HEK293 (cell line): ENCODE measurements at regions not wholly inside any gene's neighbourhood (a gene's known extent, or its start where the extent isn't known, plus 50 kb on each side); places are given as distances from the start of the nearest gene placed in this dataset.

Experiments
- CTCF ChIA-PET: fragments of 350-600 bp; formaldehyde crosslinking; extraction: SDS; loops from one replicate; lab custom pipeline; 2021; ENCODE audit warnings: antibody characterized with exemption; lab: Yijun Ruan, JAX
- POLR2A ChIA-PET: fragments of 300-600 bp; formaldehyde crosslinking; extraction: SDS; loops from one replicate; lab custom pipeline; 2020; ENCODE audit warnings: antibody characterized with exemption, inconsistent platforms; lab: Yijun Ruan, JAX
- H3K27ac ChIP-seq: fragments of 200-500 bp; sonication (Bioruptor generic); 2 replicates; pipeline ENCODE4 v1.5.1; 2014; ENCODE audit warnings: low read depth, low read length, control low read depth, inconsistent platforms; ENCODE audit errors: extremely low read depth
- H3K36me3 ChIP-seq, 2 experiments: fragments of 200-500 bp in 1 of 2; sonication (Bioruptor generic) in 1 of 2; 1 replicate in 1 of 2; 2 replicates in 1 of 2; pipeline ENCODE4 v1.5.1; 2014 to 2017; ENCODE audit warnings: inconsistent platforms in 2 of 2, low read length in 2 of 2; ENCODE audit not compliant: control insufficient read depth in 2 of 2, insufficient read depth in 1 of 2
- H3K4me1 ChIP-seq: fragments of 200-500 bp; sonication (Bioruptor generic); 2 replicates; pipeline ENCODE4 v1.5.1; 2014; ENCODE audit warnings: mild to moderate bottlenecking, low read length, inconsistent platforms; ENCODE audit not compliant: control insufficient read depth, insufficient read depth
- H3K4me3 ChIP-seq: 2 replicates; pipeline ENCODE4 v1.5.1; 2011; ENCODE audit warnings: low read depth, mild to moderate bottlenecking, control low read depth, low read length, moderate library complexity
- H3K9me3 ChIP-seq: fragments of 200-500 bp; sonication (Bioruptor generic); 2 replicates; pipeline ENCODE4 v1.5.1; 2014; ENCODE audit warnings: low read depth, low read length, inconsistent platforms; ENCODE audit not compliant: control insufficient read depth, insufficient read depth
- GFI1B ChIP-seq: fragments of 450-650 bp; formaldehyde crosslinking; IDR thresholded peaks from 2 replicates; pipeline ENCODE4 v1.5.1; 2016; ENCODE audit warnings: missing biosample characterization, missing genetic modification characterization
- GLIS2 ChIP-seq: fragments of 450-650 bp; formaldehyde crosslinking; IDR thresholded peaks from 2 replicates; pipeline ENCODE4 v1.5.1; 2016; ENCODE audit warnings: missing biosample characterization, missing genetic modification characterization
- HOXA7 ChIP-seq: sonication (generic); formaldehyde crosslinking; IDR thresholded peaks from 2 replicates; pipeline ENCODE4 v1.8.1; 2022; ENCODE audit warnings: missing genetic modification reagents, borderline replicate concordance
- PRDM1 ChIP-seq: fragments of 450-650 bp; formaldehyde crosslinking; IDR thresholded peaks from 2 replicates; pipeline ENCODE4; 2016; ENCODE audit warnings: missing biosample characterization, missing genetic modification characterization
- TCF7L2 ChIP-seq: IDR thresholded peaks from 2 replicates; pipeline ENCODE4 v1.6.1; 2011; ENCODE audit warnings: low read depth, mild to moderate bottlenecking, inconsistent platforms, low read length, moderate library complexity, borderline replicate concordance
- ZFHX2 ChIP-seq: fragments of 450-650 bp; formaldehyde crosslinking; conservative IDR thresholded peaks from 2 replicates; pipeline ENCODE4 v1.5.1; 2016; ENCODE audit warnings: missing biosample characterization, missing genetic modification characterization
- ZNF112 ChIP-seq: fragments of 450-650 bp; formaldehyde crosslinking; IDR thresholded peaks from 2 replicates; pipeline ENCODE4 v1.5.0; 2017; ENCODE audit warnings: missing biosample characterization, missing genetic modification characterization
- ZNF121 ChIP-seq: fragments of 450-650 bp; formaldehyde crosslinking; IDR thresholded peaks from 2 replicates; pipeline ENCODE4 v1.5.1; 2016; ENCODE audit warnings: missing biosample characterization, missing genetic modification characterization
- ZNF223 ChIP-seq: fragments of 450-650 bp; formaldehyde crosslinking; IDR thresholded peaks from 2 replicates; pipeline ENCODE4 v1.5.1; 2016; ENCODE audit warnings: missing biosample characterization, missing genetic modification characterization
- ZNF24 ChIP-seq: fragments of 450-650 bp; formaldehyde crosslinking; IDR thresholded peaks from 2 replicates; pipeline ENCODE4 v1.5.1; 2016; ENCODE audit warnings: missing biosample characterization, missing genetic modification characterization
- ZNF324 ChIP-seq: fragments of 450-650 bp; formaldehyde crosslinking; IDR thresholded peaks from 2 replicates; pipeline ENCODE4 v1.5.1; 2016; ENCODE audit warnings: missing biosample characterization, missing genetic modification characterization
- ZNF335 ChIP-seq: fragments of 450-650 bp; formaldehyde crosslinking; conservative IDR thresholded peaks from 2 replicates; pipeline ENCODE4 v1.5.1; 2016; ENCODE audit warnings: missing biosample characterization, missing genetic modification characterization
- ZNF518A ChIP-seq: fragments of 450-650 bp; formaldehyde crosslinking; conservative IDR thresholded peaks from 2 replicates; pipeline ENCODE4 v1.5.1; 2016; ENCODE audit warnings: low read depth, missing biosample characterization, missing genetic modification characterization
- ZNF544 ChIP-seq: fragments of 450-650 bp; formaldehyde crosslinking; IDR thresholded peaks from 2 replicates; pipeline ENCODE4 v1.5.0; 2017; ENCODE audit warnings: missing biosample characterization, missing genetic modification characterization
- ZNF555 ChIP-seq: fragments of 450-650 bp; formaldehyde crosslinking; conservative IDR thresholded peaks from 2 replicates; pipeline ENCODE4 v1.5.1; 2017; ENCODE audit warnings: missing biosample characterization, mild to moderate bottlenecking, missing genetic modification characterization, inconsistent platforms
- ZNF571 ChIP-seq: fragments of 450-650 bp; formaldehyde crosslinking; IDR thresholded peaks from 2 replicates; pipeline ENCODE4 v1.5.0; 2017; ENCODE audit warnings: missing biosample characterization, missing genetic modification characterization
- ZNF623 ChIP-seq: fragments of 450-650 bp; formaldehyde crosslinking; IDR thresholded peaks from 2 replicates; pipeline ENCODE4 v1.5.1; 2016; ENCODE audit warnings: missing biosample characterization, missing genetic modification characterization
- ZNF626 ChIP-seq: fragments of 450-650 bp; sonication (Bioruptor Pico); formaldehyde crosslinking; IDR thresholded peaks from 2 replicates; pipeline ENCODE4 v1.5.1; 2018; ENCODE audit warnings: missing biosample characterization, missing genetic modification characterization, inconsistent platforms
- ZNF707 ChIP-seq: fragments of 450-650 bp; formaldehyde crosslinking; IDR thresholded peaks from 2 replicates; pipeline ENCODE4 v1.5.1; 2016; ENCODE audit warnings: missing biosample characterization, missing genetic modification characterization
- ZNF837 ChIP-seq: fragments of 450-650 bp; formaldehyde crosslinking; IDR thresholded peaks from 2 replicates; pipeline ENCODE4 v1.5.1; 2016; ENCODE audit warnings: missing biosample characterization, missing genetic modification characterization
- TF ChIP-seq, protein P1 (sequence below): fragments of 450-650 bp; formaldehyde crosslinking; IDR thresholded peaks from 2 replicates; pipeline ENCODE4 v1.5.1; 2016; ENCODE audit warnings: missing biosample characterization, missing genetic modification characterization, borderline replicate concordance
- TF ChIP-seq, protein P2 (sequence below): fragments of 450-650 bp; IDR thresholded peaks from 2 replicates; pipeline ENCODE4 v1.5.1; 2018; ENCODE audit warnings: missing biosample characterization, missing genetic modification characterization
- TF ChIP-seq, protein P3 (sequence below): fragments of 450-650 bp; formaldehyde crosslinking; IDR thresholded peaks from 2 replicates; pipeline ENCODE4 v1.5.1; 2016; ENCODE audit warnings: missing biosample characterization, missing genetic modification characterization

GRCh38 chr1:106277786-106278185 lies 778.7 kb upstream of the PRMT6 start:
- no peaks in the 10 kb centered on the region for H3K9me3 ChIP-seq
- H3K27ac ChIP-seq: no peak overlapping the region
- ChIA-PET POLR2A (no interaction called here), CTCF (interaction anchor here (0.7 kb wide), 1 partner anchor 83 kb away, joined by 3 read pairs; no protein-coding TSS in a partner anchor)
- H3K4me1 ChIP-seq: no peaks in the 10 kb centered on the region
- TF ChIP-seq HOXA7 (CRISPR knock-in tag): no peak
- TF ChIP-seq, protein P1, sequence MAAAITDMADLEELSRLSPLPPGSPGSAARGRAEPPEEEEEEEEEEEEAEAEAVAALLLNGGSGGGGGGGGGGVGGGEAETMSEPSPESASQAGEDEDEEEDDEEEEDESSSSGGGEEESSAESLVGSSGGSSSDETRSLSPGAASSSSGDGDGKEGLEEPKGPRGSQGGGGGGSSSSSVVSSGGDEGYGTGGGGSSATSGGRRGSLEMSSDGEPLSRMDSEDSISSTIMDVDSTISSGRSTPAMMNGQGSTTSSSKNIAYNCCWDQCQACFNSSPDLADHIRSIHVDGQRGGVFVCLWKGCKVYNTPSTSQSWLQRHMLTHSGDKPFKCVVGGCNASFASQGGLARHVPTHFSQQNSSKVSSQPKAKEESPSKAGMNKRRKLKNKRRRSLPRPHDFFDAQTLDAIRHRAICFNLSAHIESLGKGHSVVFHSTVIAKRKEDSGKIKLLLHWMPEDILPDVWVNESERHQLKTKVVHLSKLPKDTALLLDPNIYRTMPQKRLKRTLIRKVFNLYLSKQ (tag by site-specific recombination): no peak
- no peaks in the 10 kb centered on the region for H3K36me3 ChIP-seq
- no peak overlapping the region for H3K4me3 ChIP-seq

DNA sequence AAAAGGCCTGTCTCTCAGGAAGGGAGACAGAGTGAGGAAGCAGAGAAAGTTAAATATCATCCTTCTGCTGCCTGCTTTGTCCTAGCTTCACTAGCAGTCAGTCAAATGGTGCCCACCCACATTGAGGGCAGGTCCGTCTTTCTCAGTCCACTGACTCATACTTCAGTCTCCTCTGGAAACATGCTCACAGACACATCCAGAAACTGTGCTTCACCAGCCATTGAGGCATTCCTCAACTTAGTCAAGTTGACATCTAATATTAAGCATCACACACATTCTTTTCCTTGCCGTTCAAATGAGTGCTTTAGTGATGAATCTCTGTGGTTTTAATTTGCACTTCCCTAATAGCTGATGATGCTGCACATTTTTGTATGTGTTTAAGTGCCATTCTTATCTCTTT lies 777.8 kb upstream of the PRMT6 start:
- Histone ChIP-seq H3K27ac (no peak overlapping the region), H3K36me3 (no peaks in the 10 kb centered on the region), H3K4me1 (no peaks in the 10 kb centered on the region), H3K9me3 (no peaks in the 10 kb centered on the region), H3K4me3 (no peak overlapping the region)
- no peak for TF ChIP-seq ZNF112 (tag by site-specific recombination)
- no peak for TF ChIP-seq GLIS2 (tag by site-specific recombination)
- TF ChIP-seq ZNF335 (tag by site-specific recombination): no peak
- no peak for TF ChIP-seq ZNF24 (tag by site-specific recombination)
- no peak for TF ChIP-seq ZNF837
- TF ChIP-seq ZNF544 (tag by site-specific recombination): no peak
- TF ChIP-seq ZNF518A: no peak
- TF ChIP-seq ZNF121 (tag by site-specific recombination): no peak
- TF ChIP-seq ZNF223 (tag by site-specific recombination): no peak
- POLR2A ChIA-PET: no interaction called here
- CTCF ChIA-PET: no interaction called here

GRCh38 chr1:106289265-106289928 lies 767.1 kb upstream of the PRMT6 start:
- no peaks in the 10 kb centered on the region for H3K4me1 ChIP-seq
- H3K36me3 ChIP-seq: no peaks in the 10 kb centered on the region
- H3K4me3 ChIP-seq: no peak overlapping the region
- no peak overlapping the region for H3K27ac ChIP-seq
- H3K9me3 ChIP-seq: no peaks in the 10 kb centered on the region
- ChIA-PET POLR2A (no interaction called here), CTCF (no interaction called here)
- TF ChIP-seq ZNF626 (tag by site-specific recombination) (no peak), ZNF555 (tag by site-specific recombination) (no peak), ZNF707 (tag by site-specific recombination) (no peak), ZNF324 (tag by site-specific recombination) (no peak), ZNF571 (tag by site-specific recombination) (no peak), GFI1B (tag by site-specific recombination) (no peak), TCF7L2 (no peak), PRDM1 (tag by site-specific recombination) (no peak), ZFHX2 (no peak), ZNF623 (tag by site-specific recombination) (no peak)
- TF ChIP-seq, protein P2, sequence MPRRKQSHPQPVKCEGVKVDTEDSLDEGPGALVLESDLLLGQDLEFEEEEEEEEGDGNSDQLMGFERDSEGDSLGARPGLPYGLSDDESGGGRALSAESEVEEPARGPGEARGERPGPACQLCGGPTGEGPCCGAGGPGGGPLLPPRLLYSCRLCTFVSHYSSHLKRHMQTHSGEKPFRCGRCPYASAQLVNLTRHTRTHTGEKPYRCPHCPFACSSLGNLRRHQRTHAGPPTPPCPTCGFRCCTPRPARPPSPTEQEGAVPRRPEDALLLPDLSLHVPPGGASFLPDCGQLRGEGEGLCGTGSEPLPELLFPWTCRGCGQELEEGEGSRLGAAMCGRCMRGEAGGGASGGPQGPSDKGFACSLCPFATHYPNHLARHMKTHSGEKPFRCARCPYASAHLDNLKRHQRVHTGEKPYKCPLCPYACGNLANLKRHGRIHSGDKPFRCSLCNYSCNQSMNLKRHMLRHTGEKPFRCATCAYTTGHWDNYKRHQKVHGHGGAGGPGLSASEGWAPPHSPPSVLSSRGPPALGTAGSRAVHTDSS (tag by site-specific recombination): no peak
- TF ChIP-seq, protein P3, sequence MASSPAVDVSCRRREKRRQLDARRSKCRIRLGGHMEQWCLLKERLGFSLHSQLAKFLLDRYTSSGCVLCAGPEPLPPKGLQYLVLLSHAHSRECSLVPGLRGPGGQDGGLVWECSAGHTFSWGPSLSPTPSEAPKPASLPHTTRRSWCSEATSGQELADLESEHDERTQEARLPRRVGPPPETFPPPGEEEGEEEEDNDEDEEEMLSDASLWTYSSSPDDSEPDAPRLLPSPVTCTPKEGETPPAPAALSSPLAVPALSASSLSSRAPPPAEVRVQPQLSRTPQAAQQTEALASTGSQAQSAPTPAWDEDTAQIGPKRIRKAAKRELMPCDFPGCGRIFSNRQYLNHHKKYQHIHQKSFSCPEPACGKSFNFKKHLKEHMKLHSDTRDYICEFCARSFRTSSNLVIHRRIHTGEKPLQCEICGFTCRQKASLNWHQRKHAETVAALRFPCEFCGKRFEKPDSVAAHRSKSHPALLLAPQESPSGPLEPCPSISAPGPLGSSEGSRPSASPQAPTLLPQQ (tag by site-specific recombination): no peak
